WTC11 (cell line): ENCODE measurements at regions not wholly inside any gene's neighbourhood (a gene's known extent, or its start where the extent isn't known, plus 50 kb on each side); places are given as distances from the start of the nearest gene placed in this dataset.

Source experiments
- CREM ChIP-seq: sonication (generic); formaldehyde crosslinking; IDR thresholded peaks from 2 replicates; pipeline ENCODE4 v1.8.1; 2022; ENCODE audit warnings: mild to moderate bottlenecking, missing genetic modification reagents, moderate library complexity
- CTCF ChIP-seq: fragments of 200-600 bp; IDR thresholded peaks from 2 replicates; pipeline ENCODE4 v1.8.0; 2022; ENCODE audit warnings: antibody characterized with exemption
- SP1 ChIP-seq: sonication (generic); formaldehyde crosslinking; conservative IDR thresholded peaks from 2 replicates; pipeline ENCODE4 v1.8.1; 2022; ENCODE audit warnings: missing genetic modification reagents
- TF ChIP-seq, protein P1 (sequence below): sonication (generic); formaldehyde crosslinking; IDR thresholded peaks from 2 replicates; pipeline ENCODE4 v1.8.0; 2022; ENCODE audit warnings: missing genetic modification reagents
- TF ChIP-seq, protein P2 (sequence below): fragments of 250-450 bp; sonication (Bioruptor Pico); IDR thresholded peaks from 2 replicates; pipeline ENCODE4 v1.9.0; 2021; ENCODE audit warnings: mild to moderate bottlenecking

GRCh38 chr12:76250256-76250655 lies 98.0 kb downstream of the BBS10 start:
- no peak for TF ChIP-seq CREM
- TF ChIP-seq CTCF = no peak
- TF ChIP-seq, protein P1, sequence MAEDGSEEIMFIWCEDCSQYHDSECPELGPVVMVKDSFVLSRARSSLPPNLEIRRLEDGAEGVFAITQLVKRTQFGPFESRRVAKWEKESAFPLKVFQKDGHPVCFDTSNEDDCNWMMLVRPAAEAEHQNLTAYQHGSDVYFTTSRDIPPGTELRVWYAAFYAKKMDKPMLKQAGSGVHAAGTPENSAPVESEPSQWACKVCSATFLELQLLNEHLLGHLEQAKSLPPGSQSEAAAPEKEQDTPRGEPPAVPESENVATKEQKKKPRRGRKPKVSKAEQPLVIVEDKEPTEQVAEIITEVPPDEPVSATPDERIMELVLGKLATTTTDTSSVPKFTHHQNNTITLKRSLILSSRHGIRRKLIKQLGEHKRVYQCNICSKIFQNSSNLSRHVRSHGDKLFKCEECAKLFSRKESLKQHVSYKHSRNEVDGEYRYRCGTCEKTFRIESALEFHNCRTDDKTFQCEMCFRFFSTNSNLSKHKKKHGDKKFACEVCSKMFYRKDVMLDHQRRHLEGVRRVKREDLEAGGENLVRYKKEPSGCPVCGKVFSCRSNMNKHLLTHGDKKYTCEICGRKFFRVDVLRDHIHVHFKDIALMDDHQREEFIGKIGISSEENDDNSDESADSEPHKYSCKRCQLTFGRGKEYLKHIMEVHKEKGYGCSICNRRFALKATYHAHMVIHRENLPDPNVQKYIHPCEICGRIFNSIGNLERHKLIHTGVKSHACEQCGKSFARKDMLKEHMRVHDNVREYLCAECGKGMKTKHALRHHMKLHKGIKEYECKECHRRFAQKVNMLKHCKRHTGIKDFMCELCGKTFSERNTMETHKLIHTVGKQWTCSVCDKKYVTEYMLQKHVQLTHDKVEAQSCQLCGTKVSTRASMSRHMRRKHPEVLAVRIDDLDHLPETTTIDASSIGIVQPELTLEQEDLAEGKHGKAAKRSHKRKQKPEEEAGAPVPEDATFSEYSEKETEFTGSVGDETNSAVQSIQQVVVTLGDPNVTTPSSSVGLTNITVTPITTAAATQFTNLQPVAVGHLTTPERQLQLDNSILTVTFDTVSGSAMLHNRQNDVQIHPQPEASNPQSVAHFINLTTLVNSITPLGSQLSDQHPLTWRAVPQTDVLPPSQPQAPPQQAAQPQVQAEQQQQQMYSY (CRISPR knock-in tag) = no peak
- no peak for TF ChIP-seq SP1 (CRISPR knock-in tag)
- TF ChIP-seq, protein P2, sequence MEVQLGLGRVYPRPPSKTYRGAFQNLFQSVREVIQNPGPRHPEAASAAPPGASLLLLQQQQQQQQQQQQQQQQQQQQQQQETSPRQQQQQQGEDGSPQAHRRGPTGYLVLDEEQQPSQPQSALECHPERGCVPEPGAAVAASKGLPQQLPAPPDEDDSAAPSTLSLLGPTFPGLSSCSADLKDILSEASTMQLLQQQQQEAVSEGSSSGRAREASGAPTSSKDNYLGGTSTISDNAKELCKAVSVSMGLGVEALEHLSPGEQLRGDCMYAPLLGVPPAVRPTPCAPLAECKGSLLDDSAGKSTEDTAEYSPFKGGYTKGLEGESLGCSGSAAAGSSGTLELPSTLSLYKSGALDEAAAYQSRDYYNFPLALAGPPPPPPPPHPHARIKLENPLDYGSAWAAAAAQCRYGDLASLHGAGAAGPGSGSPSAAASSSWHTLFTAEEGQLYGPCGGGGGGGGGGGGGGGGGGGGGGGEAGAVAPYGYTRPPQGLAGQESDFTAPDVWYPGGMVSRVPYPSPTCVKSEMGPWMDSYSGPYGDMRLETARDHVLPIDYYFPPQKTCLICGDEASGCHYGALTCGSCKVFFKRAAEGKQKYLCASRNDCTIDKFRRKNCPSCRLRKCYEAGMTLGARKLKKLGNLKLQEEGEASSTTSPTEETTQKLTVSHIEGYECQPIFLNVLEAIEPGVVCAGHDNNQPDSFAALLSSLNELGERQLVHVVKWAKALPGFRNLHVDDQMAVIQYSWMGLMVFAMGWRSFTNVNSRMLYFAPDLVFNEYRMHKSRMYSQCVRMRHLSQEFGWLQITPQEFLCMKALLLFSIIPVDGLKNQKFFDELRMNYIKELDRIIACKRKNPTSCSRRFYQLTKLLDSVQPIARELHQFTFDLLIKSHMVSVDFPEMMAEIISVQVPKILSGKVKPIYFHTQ = no peak
